ENCODE measurements at regions not wholly inside any gene's neighbourhood (a gene's known extent, or its start where the extent isn't known, plus 50 kb on each side); places are given as distances from the start of the nearest gene placed in this dataset.
"Not testable (repeated sequence)": the region's sequence is repeated elsewhere in the genome, so short reads cannot be mapped to it uniquely, and the experiment has no call there.

DNA sequence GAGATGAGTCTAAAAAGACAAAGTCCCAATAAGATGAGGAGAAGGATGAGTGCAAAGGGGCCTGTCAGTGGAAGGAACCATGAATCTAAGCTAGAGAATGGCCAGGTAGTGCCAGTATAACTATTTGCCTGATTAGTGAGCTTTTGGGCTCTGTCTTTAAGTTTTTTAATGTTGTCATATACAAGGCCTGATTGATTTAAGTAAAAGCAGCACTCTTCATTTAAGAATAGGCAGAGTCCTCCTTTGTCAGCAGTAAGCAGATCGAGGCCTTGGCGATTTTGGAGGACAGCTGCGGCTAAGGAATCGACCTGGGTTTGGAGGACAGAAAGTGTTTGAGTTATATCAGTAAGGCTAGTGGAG lies 753.4 kb upstream of the ADGRB3 start:
- no peak overlapping the region for H3K27ac ChIP-seq
- no peak overlapping the region for H3K4me3 ChIP-seq
- 83% methylated on average over 4 of the region's 4 CpGs for WGBS, 3 donors
- H3K4me1 ChIP-seq: no peaks in the 10 kb centered on the region
- ATAC-seq (no peak), DNase-seq (no peak)
- peaks cover 0 to 2% (median 0%) of the 10 kb centered on the region in 3 donors for H3K27me3 ChIP-seq (ENCODE audit: insufficient read depth in 3 of 3, low read length in 2 of 3)
- TF ChIP-seq, protein P1, sequence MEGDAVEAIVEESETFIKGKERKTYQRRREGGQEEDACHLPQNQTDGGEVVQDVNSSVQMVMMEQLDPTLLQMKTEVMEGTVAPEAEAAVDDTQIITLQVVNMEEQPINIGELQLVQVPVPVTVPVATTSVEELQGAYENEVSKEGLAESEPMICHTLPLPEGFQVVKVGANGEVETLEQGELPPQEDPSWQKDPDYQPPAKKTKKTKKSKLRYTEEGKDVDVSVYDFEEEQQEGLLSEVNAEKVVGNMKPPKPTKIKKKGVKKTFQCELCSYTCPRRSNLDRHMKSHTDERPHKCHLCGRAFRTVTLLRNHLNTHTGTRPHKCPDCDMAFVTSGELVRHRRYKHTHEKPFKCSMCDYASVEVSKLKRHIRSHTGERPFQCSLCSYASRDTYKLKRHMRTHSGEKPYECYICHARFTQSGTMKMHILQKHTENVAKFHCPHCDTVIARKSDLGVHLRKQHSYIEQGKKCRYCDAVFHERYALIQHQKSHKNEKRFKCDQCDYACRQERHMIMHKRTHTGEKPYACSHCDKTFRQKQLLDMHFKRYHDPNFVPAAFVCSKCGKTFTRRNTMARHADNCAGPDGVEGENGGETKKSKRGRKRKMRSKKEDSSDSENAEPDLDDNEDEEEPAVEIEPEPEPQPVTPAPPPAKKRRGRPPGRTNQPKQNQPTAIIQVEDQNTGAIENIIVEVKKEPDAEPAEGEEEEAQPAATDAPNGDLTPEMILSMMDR (IDR thresholded peaks at IDR 0.05): no peak
- intact Hi-C loops (cut with DNase I): no loop called here
- no peaks in the 10 kb centered on the region for H3K36me3 ChIP-seq (ENCODE audit: insufficient read depth in 1 of 2, low read depth in 1 of 2)
- no peaks in the 10 kb centered on the region for H3K9me3 ChIP-seq

DNA sequence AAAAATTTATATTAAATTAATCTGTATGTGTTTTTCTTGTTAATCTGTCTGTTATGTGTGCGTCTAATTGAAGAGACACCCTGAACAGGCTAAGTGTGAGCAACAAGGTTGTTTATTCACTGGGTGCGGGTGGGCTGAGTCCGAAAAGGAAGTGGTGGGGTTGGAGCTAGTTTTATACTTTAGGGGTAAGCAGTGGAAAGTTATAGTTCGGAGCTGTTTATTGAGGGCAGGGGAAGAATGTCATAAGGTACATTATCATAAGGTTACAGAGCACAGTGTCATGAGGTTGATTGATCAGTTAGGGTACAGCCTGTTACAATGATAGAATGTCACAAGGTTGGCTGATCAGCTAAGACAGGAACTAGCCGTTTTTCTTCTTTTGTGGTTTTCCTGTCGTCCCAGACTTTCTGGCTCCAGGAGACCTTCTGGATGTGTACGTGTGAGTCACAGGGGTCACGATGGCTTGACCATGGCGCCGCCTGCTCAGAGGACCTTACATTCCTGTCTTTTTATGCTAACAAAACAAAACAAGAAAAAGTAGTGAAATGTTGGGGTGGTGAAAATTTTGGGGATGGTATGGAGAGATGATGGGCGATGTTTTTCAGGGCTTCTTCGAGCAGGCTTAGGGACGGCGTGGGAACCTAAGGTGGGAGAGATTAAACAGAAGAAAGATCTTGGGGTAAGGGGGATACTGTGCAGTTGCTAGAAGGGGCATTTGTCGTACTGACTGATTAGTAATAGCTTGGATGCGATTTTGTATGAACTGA lies 754.0 kb upstream of the ADGRB3 start:
- no peak for ATAC-seq
- WGBS, 3 donors: 84% methylated on average over 16 of the region's 16 CpGs
- Histone ChIP-seq H3K27me3 (ENCODE audit: insufficient read depth in 3 of 3, low read length in 2 of 3) (peaks cover 0 to 2% (median 0%) of the 10 kb centered on the region in 3 donors), H3K9me3 (no peaks in the 10 kb centered on the region), H3K4me1 (no peaks in the 10 kb centered on the region), H3K36me3 (ENCODE audit: insufficient read depth in 1 of 2, low read depth in 1 of 2) (no peaks in the 10 kb centered on the region), H3K27ac (no peak overlapping the region), H3K4me3 (no peak overlapping the region)
- TF ChIP-seq, protein P1 (IDR thresholded peaks at IDR 0.05): no peak
- intact Hi-C loops (cut with DNase I): no loop called here
- no peak for DNase-seq

DNA sequence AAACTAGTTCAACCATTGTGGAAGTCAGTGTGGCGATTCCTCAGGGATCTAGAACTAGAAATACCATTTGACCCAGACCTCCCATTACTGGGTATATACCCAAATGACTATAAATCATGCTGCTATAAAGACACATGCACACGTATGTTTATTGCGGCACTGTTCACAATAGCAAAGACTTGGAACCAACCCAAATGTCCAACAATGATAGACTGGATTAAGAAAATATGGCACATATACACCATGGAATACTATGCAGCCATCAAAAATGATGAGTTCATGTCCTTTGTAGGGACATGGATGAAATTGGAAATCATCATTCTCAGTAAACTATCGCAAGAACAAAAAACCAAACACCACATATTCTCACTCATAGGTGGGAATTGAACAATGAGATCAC lies 754.7 kb upstream of the ADGRB3 start:
- H3K9me3 ChIP-seq; intact Hi-C loops (cut with DNase I); H3K4me1 ChIP-seq; H3K27me3 ChIP-seq (ENCODE audit: insufficient read depth in 3 of 3, low read length in 2 of 3); DNase-seq; H3K4me3 ChIP-seq; H3K36me3 ChIP-seq (ENCODE audit: insufficient read depth in 1 of 2, low read depth in 1 of 2); H3K27ac ChIP-seq; ATAC-seq: not testable (repeated sequence)
- 82 to 100% (median 89%) methylated on average over 3 of the region's 4 CpGs for WGBS, 3 donors

DNA sequence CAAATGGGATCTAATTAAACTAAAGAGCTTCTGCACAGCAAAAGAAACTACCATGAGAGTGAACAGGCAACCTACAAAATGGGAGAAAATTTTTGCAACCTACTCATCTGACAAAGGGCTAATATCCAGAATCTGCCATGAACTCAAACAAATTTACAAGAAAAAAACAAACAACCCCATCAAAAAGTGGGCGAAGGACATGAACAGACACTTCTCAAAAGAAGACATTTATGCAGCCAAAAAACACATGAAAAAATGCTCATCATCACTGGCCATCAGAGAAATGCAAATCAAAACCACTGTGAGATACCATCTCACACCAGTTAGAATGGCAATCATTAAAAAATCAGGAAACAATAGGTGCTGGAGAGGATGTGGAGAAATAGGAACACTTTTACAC lies 755.2 kb upstream of the ADGRB3 start:
- DNase-seq; H3K36me3 ChIP-seq (ENCODE audit: insufficient read depth in 1 of 2, low read depth in 1 of 2); H3K4me1 ChIP-seq; intact Hi-C loops (cut with DNase I); H3K4me3 ChIP-seq; ATAC-seq; H3K27me3 ChIP-seq (ENCODE audit: insufficient read depth in 3 of 3, low read length in 2 of 3); H3K27ac ChIP-seq; H3K9me3 ChIP-seq: not testable (repeated sequence)
- 89 to 100% (median 100%) methylated on average over 1 of the region's 1 CpG for WGBS, 3 donors

DNA sequence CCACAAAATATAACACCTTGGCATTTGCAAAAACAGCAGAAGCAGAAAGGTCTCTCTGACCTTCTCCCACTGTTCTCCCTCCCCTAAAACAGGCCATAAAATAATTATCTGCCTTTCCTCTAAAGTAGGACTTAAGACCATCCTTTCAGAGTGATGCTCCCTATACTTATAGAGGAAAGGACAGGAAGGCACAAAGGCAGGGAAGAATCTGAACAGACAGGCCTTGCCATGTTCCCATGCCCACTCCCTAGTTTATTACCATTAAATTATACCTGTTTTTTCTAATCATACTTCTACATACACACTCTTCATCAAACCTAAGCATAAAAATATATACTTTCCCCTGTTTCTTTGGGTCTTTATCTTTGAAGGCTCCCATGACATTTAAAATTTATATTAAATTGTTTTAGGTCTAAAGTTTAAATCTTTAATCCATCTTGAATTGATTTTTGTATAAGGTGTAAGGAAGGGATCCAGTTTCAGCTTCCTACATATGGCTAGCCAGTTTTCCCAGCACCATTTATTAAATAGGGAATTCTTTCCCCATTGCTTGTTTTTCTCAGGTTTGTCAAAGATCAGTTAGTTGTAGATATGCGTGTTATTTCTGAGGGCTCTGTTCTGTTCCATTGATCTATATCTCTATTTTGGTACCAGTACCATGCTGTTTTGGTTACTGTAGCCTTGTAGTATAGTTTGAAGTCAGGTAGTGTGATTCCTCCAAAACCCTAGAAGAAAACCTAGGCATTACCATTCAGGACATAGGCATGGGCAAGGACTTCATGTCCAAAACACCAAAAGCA lies 755.8 kb upstream of the ADGRB3 start:
- WGBS, 3 donors: 94 to 97% (median 97%) methylated on average over 1 of the region's 1 CpG
- H3K27me3 ChIP-seq (ENCODE audit: insufficient read depth in 3 of 3, low read length in 2 of 3); H3K4me1 ChIP-seq; DNase-seq; intact Hi-C loops (cut with DNase I); H3K4me3 ChIP-seq; H3K36me3 ChIP-seq (ENCODE audit: insufficient read depth in 1 of 2, low read depth in 1 of 2); H3K27ac ChIP-seq; ATAC-seq; H3K9me3 ChIP-seq: not testable (repeated sequence)

DNA sequence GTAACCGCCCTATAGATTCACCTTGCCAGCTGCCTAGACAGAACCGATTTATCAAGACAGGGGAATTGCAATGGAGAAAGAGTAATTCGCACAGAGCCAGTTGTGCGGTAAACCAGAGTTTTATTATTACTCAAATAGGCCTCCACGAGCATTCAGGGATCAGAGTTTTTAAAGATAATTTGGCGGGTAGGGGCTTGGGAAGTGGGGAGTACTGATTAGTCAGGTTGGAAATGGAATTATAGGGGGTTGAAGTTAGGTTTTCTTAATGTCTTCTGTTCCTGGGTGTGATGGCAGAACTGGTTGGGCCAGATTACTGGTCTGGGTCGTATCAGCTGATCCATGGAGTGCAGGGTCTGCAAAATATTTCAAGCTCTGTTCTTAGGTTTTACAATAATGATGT lies 756.9 kb upstream of the ADGRB3 start:
- H3K27me3 ChIP-seq (ENCODE audit: insufficient read depth in 3 of 3, low read length in 2 of 3); H3K4me3 ChIP-seq; H3K27ac ChIP-seq; H3K9me3 ChIP-seq; DNase-seq; H3K4me1 ChIP-seq; H3K36me3 ChIP-seq (ENCODE audit: insufficient read depth in 1 of 2, low read depth in 1 of 2); ATAC-seq; intact Hi-C loops (cut with DNase I): not testable (repeated sequence)
- WGBS, 3 donors: 85 to 89% (median 88%) methylated on average over 7 of the region's 7 CpGs
